GM21515 (cell line): ENCODE measurements at regions not wholly inside any gene's neighbourhood (a gene's known extent, or its start where the extent isn't known, plus 50 kb on each side); places are given as distances from the start of the nearest gene placed in this dataset.
"Not testable (repeated sequence)": the region's sequence is repeated elsewhere in the genome, so short reads cannot be mapped to it uniquely, and the experiment has no call there.

Source experiments
- ATAC-seq: cut with Tn5 transposase; IDR thresholded peaks from one replicate; pipeline ENCODE4 v1.9.1; 2021; ENCODE audit not compliant: unreplicated experiment

- no peak for ATAC-seq
Observed at GRCh38 chr5:67989456-67989855, 226.1 kb upstream of the PIK3R1 start.

- no peak for ATAC-seq
Observed at GRCh38 chr5:67986761-67987160, 228.8 kb upstream of the PIK3R1 start.

DNA sequence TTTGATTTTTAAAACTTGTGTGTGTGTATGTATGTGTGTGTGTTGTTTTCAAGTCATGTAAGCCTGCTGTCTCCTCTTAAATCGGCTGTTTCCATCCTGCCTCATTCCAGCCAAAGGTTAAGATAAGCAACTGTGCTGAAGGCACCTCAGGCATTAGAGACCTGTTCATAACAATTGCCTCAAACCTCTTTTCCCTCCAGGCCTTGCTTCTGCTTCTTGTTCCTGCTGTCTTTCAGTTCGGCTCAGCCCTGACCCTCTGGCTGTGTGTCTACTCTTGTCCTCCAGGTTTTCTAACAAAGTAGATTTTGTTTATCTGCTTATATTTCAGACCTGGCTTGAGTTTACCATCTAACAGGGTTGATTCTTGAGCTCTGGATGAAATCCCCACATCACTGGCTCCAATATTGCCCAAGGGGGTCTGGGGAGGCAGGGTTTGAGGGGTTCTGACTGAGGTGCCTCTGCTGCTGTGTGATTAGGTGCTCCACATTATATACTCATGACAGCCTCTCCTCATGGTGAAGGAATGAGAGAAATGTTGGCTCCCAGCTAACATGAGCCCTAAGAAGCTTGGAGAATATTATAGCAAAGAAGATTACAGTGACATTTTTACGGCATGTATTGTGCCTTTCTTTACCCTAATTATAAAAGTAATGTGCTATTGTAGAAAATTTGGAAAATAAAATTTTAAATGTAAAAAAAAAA, 229.7 kb upstream of the PIK3R1 start:
- no peak for ATAC-seq

DNA sequence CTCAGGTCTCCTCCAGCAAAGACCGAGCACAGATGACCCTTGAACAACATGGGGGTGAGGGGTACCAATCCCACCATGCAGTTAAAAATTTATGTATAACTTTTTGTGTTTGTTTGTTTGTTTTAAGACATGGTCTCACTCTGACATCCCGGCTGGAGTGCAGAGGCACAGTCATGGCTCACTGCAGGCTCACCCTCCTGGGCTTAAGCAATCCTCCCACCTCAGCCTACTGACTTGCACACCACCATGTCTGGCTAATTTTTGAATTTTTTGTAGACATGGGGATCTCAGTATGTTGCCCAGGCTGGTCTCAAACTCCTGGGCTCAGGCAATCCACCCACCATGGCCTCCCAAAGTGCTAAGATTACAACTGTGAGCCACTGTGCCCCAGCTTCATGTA, 231.0 kb upstream of the PIK3R1 start:
- ATAC-seq: no peak

GRCh38 chr5:67983251-67984110, 232.1 kb upstream of the PIK3R1 start:
- ATAC-seq: no peak

- ATAC-seq: not testable (repeated sequence)
Observed at GRCh38 chr5:67982160-67982559, 233.4 kb upstream of the PIK3R1 start.

DNA sequence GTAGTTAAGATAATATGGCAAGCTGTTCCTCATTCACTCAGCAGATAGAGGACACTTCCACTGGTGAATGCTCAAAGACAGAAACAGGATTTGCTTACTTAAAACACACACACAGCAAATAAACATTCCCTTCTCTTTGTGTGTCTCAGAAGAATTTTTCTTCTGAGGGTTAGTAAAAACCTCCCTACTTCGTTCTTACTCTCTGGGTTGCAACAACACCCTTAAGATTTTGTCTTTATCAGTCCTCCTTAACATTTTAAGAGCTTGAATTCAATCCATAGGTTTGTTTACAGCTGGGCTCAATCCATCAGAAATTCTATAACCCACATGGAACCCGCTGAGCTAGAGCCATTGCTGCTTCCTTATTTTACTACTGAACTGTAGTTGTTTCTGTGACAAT, 237.4 kb upstream of the PIK3R1 start:
- ATAC-seq: no peak

DNA sequence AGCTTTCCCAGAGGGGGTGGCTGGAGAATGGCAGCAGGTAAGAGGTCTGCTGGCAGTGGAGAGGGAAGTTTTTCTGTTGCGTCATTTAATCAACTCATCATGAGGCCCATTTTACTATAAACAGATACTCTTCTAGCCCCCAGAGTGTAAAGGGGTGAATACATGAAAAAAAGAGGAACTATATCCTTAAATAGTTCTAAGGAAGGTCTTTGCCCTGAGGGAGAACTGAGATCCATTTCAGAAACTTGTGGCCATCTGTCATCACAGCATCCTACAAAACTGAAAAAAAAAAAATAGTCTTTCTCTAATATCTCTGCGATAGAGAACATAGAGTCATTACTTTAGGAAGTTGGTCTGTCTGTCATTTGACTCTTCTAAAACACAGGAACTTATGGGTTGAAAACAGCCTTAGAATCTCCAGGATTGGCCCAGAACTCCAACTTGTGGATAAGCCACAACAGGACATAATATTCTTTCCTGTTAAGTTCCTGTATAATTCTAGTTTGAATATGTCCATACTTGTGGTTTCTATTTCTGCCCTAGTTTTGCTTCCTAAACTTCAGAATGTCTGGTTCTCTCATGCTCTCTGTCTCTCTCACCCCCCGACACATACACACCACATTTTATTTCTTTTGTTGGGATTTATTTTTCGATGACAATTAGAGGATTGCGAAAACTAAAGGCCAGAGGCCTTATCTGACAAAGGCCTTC, 238.5 kb upstream of the PIK3R1 start:
- ATAC-seq: no peak

DNA sequence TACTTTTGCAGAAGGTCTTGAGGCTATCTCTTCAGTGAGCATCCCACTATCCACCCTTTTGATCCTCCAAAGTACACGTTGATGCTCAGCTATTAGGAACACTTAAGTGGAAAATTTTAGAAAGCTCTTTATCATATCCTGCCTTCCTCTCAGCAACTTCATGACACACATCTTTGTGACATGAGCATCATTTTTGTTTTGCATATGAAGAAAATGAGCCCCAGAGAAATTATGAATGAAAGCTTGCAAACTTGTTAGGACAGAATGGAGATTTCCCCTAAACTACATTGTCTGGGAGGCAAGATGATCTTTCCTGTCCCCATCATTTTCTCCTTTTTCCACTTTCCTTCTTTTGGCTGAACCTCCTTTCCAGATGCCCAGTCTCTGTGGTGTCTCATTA, 239.4 kb upstream of the PIK3R1 start:
- no peak for ATAC-seq

GRCh38 chr5:67974471-67974870, 241.1 kb upstream of the PIK3R1 start:
- ATAC-seq: no peak

GRCh38 chr5:67974054-67974453, 241.5 kb upstream of the PIK3R1 start:
- ATAC-seq: no peak

- no peak for ATAC-seq
Observed at GRCh38 chr5:67971971-67972821, 243.4 kb upstream of the PIK3R1 start.

GRCh38 chr5:67971223-67971830, 244.2 kb upstream of the PIK3R1 start:
- no peak for ATAC-seq

GRCh38 chr5:67969631-67970030, 245.9 kb upstream of the PIK3R1 start:
- ATAC-seq: no peak

GRCh38 chr5:67969176-67969575, 246.4 kb upstream of the PIK3R1 start:
- ATAC-seq: no peak

- no peak for ATAC-seq
Observed at GRCh38 chr5:67966712-67967111, 248.8 kb upstream of the PIK3R1 start.

DNA sequence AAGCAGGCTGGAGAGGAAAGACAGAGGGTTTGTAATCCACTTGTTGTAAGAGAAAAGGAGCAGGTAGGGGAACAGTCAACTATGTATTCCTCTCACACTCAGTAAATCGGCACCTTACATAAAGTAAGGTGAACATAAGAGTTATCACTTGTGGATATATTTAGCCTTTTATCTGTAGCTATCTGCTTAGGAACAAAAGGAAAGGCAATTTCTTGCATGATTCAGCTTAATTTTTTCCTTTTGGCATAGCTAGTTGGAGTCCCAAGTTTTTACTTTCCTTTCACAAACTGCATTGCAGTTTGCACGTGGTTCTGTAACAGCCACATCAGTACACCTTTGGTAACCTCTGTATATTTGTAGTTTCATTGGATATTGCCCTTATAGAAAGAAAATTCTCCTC, 250.9 kb upstream of the PIK3R1 start:
- ATAC-seq: no peak

- ATAC-seq: no peak
Observed at GRCh38 chr5:67963789-67964519, 251.6 kb upstream of the PIK3R1 start.

GRCh38 chr5:67960939-67961338, 254.6 kb upstream of the PIK3R1 start:
- ATAC-seq: no peak

DNA sequence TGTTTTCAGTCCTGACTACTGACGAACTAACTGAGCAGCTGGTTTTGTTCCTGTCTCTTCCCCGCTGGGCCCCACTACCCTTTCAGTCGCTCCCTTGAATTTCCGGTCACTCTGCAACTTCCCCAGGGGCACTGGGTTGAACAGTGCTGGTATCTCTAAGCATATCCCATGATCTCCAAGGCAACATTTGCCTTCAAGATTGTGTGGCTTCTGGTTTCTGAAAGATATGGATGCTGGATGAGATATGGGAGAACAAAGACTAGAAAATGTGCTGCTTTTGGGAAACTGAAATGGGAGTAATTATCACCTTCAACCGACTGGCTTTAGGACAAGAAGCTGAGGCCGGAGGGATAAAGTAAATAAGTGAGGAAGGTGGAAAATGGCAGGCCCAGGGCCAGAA, 258.2 kb upstream of the PIK3R1 start:
- ATAC-seq: no peak
